AG04449 (cell line): ENCODE measurements at regions not wholly inside any gene's neighbourhood (a gene's known extent, or its start where the extent isn't known, plus 50 kb on each side); places are given as distances from the start of the nearest gene placed in this dataset.
A peak's percentile ranks its signal among the peaks of the same experiment; 100 is the strongest.

Experiments used
- CTCF ChIA-PET: fragments of 350-600 bp; formaldehyde crosslinking; extraction: SDS; loops from one replicate; lab custom pipeline; 2021; ENCODE audit warnings: antibody characterized with exemption; lab: Yijun Ruan, JAX
- POLR2A ChIA-PET: fragments of 400-600, 350-600 bp; formaldehyde crosslinking; extraction: SDS; loops from one replicate; lab custom pipeline; 2020; ENCODE audit warnings: antibody characterized with exemption, inconsistent platforms; lab: Yijun Ruan, JAX
- DNase-seq: peaks from one replicate; pipeline ENCODE4 v3.0.0-alpha.2; 2010; ENCODE audit warnings: low read depth, low spot score
- H3K4me3 ChIP-seq: 2 replicates; pipeline ENCODE4 v1.5.1; 2011; ENCODE audit warnings: low read depth, mild to moderate bottlenecking, control low read depth, low read length
- TF ChIP-seq, protein P1 (sequence below): IDR thresholded peaks from one replicate; pipeline ENCODE4 v1.5.1; 2011; ENCODE audit warnings: mild to moderate bottlenecking, moderate library complexity, low read length, control low read depth, inconsistent platforms; ENCODE audit not compliant: insufficient read depth; ENCODE audit errors: missing control alignments

DNA sequence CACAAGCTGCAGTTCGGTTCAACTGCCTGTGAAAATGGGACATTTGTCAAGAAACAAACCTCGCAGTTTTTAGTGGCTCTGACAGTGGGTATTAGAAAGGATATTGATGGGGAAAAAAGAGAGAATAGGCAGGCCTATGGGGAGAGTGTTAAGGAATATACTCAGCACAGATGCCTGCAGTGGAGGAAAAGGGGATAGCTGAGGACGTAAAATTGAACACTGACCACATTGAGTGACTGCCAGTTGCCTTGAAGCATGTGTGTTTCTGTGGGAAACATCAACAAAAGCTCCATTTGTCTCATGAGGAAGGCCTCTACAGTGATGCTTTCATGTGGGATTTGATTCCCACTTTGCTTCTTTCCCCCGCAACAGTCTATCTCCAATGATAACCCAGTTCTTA is 1042.1 kb downstream of the TUSC7 start:
- CTCF ChIA-PET: no interaction called here
- TF ChIP-seq, protein P1, sequence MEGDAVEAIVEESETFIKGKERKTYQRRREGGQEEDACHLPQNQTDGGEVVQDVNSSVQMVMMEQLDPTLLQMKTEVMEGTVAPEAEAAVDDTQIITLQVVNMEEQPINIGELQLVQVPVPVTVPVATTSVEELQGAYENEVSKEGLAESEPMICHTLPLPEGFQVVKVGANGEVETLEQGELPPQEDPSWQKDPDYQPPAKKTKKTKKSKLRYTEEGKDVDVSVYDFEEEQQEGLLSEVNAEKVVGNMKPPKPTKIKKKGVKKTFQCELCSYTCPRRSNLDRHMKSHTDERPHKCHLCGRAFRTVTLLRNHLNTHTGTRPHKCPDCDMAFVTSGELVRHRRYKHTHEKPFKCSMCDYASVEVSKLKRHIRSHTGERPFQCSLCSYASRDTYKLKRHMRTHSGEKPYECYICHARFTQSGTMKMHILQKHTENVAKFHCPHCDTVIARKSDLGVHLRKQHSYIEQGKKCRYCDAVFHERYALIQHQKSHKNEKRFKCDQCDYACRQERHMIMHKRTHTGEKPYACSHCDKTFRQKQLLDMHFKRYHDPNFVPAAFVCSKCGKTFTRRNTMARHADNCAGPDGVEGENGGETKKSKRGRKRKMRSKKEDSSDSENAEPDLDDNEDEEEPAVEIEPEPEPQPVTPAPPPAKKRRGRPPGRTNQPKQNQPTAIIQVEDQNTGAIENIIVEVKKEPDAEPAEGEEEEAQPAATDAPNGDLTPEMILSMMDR: no peak
- no peak overlapping the region for H3K4me3 ChIP-seq
- POLR2A ChIA-PET: no interaction called here
- DNase-seq: no peak

DNA sequence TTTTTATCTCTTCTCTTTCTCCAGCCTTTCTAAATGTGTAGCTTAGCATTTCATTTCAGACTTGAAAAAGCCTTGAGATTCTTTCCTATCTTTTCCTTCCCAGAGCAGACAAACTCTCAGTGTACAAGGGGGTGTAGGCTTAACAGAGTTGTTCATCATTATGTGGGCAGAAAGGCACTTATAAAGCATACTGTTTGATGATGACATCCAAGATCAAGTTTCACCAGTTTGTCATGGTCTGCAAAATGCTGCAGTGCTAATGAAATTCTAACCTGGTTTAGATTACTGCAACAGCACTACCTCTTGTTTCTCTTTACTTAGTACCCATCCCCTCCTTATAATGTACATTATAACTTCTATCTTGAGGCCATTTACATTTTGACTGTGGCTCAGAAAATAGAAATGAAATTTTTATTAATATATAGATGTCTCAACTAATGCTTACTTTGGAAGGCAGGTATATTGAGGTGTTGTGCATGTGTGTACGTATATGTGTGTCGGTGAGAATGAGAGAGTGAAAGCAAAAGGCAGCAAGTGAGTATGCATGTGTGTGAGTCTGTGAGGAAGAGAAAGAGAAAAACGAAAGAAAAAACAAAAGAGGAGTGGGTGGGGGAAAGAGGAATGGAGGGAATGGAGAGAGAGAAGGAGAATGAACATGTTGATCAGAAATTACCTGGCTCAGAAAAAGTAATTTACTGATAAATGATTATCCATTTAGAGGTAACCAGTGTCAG is 1043.6 kb downstream of the TUSC7 start:
- TF ChIP-seq, protein P1: no peak
- peak; percentile 67 for DNase-seq
- CTCF ChIA-PET: no interaction called here
- H3K4me3 ChIP-seq: no peak overlapping the region
- POLR2A ChIA-PET: no interaction called here

DNA sequence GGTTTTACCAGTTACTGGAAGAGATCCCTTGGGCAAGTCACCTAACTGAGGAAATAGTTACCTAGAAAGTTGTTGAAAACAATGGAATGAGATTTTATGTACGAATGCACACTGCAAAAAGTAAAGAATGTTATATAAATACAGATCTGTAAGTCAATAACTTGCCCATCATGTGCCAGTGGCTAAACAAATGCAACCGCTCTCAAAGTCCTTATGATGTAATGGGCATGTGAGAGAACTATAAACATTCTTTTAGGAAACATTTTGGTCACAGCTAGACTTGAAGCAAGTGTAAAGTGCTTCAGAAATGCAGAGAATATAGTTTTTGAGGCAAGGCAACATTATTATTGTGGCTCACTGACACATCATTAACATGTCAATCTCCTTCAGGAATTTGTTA is 1044.5 kb downstream of the TUSC7 start:
- no peak overlapping the region for H3K4me3 ChIP-seq
- no peak for DNase-seq
- TF ChIP-seq, protein P1: no peak
- POLR2A ChIA-PET: no interaction called here
- CTCF ChIA-PET: no interaction called here

DNA sequence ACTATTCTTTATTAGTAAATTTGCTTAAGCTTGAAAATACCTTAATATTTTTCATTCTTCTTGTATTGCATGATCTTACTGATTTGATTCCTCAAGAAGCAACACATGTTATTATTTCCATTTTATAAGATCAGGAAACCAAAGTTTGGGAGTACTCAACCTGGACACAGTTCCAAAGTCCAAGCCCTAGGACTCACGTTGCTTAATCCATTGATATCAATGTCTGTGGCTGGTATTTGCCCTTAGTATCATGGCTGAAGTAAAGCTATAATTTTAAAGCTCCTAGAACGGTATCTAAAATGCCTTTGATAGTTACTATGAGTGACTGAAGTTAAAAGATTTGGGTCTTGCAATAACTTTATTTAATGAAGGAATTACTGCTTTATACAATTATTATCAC is 1045.3 kb downstream of the TUSC7 start:
- no peak for DNase-seq
- no peak overlapping the region for H3K4me3 ChIP-seq
- POLR2A ChIA-PET: no interaction called here
- TF ChIP-seq, protein P1: no peak
- CTCF ChIA-PET: interaction anchor here (1.5 kb wide), 1 partner anchor 242 kb away, joined by 5 read pairs; no protein-coding TSS in a partner anchor

DNA sequence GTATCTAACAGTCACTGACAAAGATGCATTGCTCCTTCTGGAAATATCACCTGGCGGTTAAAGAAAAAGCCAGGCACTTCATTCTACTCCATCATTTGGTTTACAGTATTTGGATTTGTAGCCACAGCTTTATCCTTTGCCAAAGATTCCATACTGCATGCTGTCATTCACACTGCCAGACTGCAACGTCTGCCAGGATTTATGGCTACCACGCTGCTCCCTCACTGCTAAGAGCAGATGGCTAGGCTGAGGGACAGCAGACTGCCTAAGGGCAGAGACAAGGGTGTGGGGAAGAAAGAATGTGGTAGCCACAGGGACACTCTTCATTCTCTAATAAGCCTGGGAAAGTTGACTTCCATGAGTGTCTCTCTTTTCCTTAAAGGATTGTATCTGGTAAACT is 1047.0 kb downstream of the TUSC7 start:
- no peak overlapping the region for H3K4me3 ChIP-seq
- ChIA-PET CTCF (interaction anchor here (1.6 kb wide), 1 partner anchor 241 kb away, joined by 6 read pairs; no protein-coding TSS in a partner anchor), POLR2A (no interaction called here)
- DNase-seq: no peak
- TF ChIP-seq, protein P1: no peak

DNA sequence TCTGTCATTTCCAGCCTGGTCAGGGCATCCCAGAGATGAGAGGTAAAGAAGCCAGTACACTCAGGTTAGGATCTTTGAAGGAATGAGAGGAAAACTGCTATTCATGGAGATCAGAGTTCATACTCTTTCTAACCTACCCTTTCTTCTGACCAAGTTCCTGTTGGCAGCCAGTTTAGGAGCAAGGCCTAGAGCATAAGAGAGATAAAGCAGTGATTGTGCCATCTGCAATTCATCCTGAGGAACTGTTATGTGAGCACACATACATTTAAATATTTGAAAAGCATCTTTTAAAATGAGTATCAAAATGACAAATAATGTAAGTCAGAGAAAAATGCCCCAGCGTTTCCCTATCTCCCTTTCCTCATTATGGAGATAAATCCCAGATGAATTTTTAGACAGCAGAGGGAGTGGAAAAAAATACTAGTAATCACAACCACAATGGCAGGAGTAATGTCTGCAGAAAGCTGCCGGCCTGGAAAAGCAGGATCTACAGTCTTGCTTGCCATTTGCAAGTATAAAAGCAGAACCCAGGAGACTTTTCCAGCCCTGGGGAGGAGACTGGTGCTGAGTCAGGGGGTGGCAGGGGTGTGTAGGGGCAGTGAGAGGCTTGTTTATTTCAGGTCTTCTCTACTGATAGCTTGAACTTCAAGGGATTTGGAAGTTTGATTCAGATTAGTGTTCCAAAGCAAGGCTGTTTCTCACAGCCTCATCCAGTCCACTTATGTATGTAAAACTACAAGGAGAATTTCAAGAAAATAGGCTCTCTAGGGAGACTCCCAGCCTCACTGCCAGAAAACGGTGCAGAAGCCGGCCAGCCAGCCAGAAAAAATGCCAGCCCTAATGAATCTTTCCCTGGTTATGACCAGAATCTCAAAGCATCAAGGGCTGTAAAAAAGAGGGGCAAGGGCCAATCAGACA is 1052.4 kb downstream of the TUSC7 start:
- CTCF ChIA-PET: no interaction called here
- TF ChIP-seq, protein P1: no peak
- H3K4me3 ChIP-seq: no peak overlapping the region
- POLR2A ChIA-PET: no interaction called here
- DNase-seq: no peak
